GM12891 (cell line): ENCODE measurements at regions not wholly inside any gene's neighbourhood (a gene's known extent, or its start where the extent isn't known, plus 50 kb on each side); places are given as distances from the start of the nearest gene placed in this dataset.

Experiments
- POLR2A ChIP-seq: IDR thresholded peaks from 2 replicates; pipeline ENCODE4 v1.6.1; 2011; ENCODE audit warnings: low read depth, low read length, control low read depth
- POLR2AphosphoS5 ChIP-seq: IDR thresholded peaks from 2 replicates; pipeline ENCODE4 v1.6.1; 2011; ENCODE audit warnings: low read depth, low read length, control low read depth
- SPI1 ChIP-seq: IDR thresholded peaks from 2 replicates; pipeline ENCODE4 v1.6.1; 2011; ENCODE audit warnings: low read depth, low read length, control low read depth
- TAF1 ChIP-seq: IDR thresholded peaks from 2 replicates; pipeline ENCODE4 v1.6.1; 2011; ENCODE audit warnings: low read depth, low read length, control low read depth

- no peak for TF ChIP-seq TAF1
- TF ChIP-seq POLR2AphosphoS5 = no peak
- no peak for TF ChIP-seq POLR2A
- TF ChIP-seq SPI1 = no peak
Observed at GRCh38 chr2:16393500-16394071, 272.0 kb downstream of the CYRIA start.
